Tibial nerve (tissue), 4 donors: ENCODE measurements at regions not wholly inside any gene's neighbourhood (a gene's known extent, or its start where the extent isn't known, plus 50 kb on each side); places are given as distances from the start of the nearest gene placed in this dataset.

ENCODE experiments used
- DNase-seq, 2 donors: peaks; one replicate each; pipeline ENCODE4 v3.0.0-alpha.2; 2019; ENCODE audit warnings: low spot score in 2 of 2
- H3K27ac ChIP-seq, 4 donors: fragments of 200-600 bp; sonication (generic) in 3 of 4; one replicate each; pipeline ENCODE4 v1.5.1; 2017 to 2019; ENCODE audit warnings: mild to moderate bottlenecking in 1 of 4
- H3K27me3 ChIP-seq, 2 donors: fragments of 200-600 bp; sonication (generic) in 1 of 2; one replicate each; pipeline versions ENCODE4 v1.5.1 to v1.6.0; 2017 to 2019
- H3K36me3 ChIP-seq, 3 donors: fragments of 200-600 bp; sonication (generic); one replicate each; pipeline ENCODE4 v1.5.1; 2018 to 2019
- H3K4me1 ChIP-seq, 4 donors: fragments of 200-600 bp; sonication (generic) in 3 of 4; one replicate each; pipeline ENCODE4 v1.5.1; 2017 to 2019
- H3K4me3 ChIP-seq, 4 donors: fragments of 200-600 bp; sonication (generic) in 3 of 4; one replicate each; pipeline ENCODE4 v1.5.1; 2017 to 2019; ENCODE audit warnings: mild to moderate bottlenecking in 1 of 4, moderate library complexity in 1 of 4
- H3K9me3 ChIP-seq, 4 donors: fragments of 200-600 bp; sonication (generic) in 3 of 4; one replicate each; pipeline ENCODE4 v1.5.1; 2017 to 2019
- EP300 ChIP-seq, 2 donors: sonication (generic); formaldehyde crosslinking; IDR thresholded peaks; one replicate each; pipeline ENCODE4 v1.6.1; 2017; ENCODE audit warnings: antibody characterized with exemption in 2 of 2, mild to moderate bottlenecking in 1 of 2
- POLR2A ChIP-seq, 2 donors: fragments of 450-650 bp; IDR thresholded peaks; one replicate each; pipeline ENCODE4 v1.6.1; 2017; ENCODE audit warnings: antibody characterized with exemption in 2 of 2, mild to moderate bottlenecking in 2 of 2, moderate library complexity in 2 of 2
- WGBS, 2 donors: methylation state at CpG; one replicate each; pipeline ENCODE4 v1.1.5; 2018; 5-methylcytosine and 5-hydroxymethylcytosine counted together
- TF ChIP-seq, protein P1 (sequence below), 5 experiments: fragments of 200-600 bp in 3 of 5; fragments of 450-650 bp in 2 of 5; sonication (generic) in 3 of 5; IDR thresholded peaks; one replicate each; pipeline ENCODE4 v1.5.1; 2016 to 2019; ENCODE audit warnings: antibody characterized with exemption in 5 of 5, mild to moderate bottlenecking in 3 of 5, moderate library complexity in 2 of 5

DNA sequence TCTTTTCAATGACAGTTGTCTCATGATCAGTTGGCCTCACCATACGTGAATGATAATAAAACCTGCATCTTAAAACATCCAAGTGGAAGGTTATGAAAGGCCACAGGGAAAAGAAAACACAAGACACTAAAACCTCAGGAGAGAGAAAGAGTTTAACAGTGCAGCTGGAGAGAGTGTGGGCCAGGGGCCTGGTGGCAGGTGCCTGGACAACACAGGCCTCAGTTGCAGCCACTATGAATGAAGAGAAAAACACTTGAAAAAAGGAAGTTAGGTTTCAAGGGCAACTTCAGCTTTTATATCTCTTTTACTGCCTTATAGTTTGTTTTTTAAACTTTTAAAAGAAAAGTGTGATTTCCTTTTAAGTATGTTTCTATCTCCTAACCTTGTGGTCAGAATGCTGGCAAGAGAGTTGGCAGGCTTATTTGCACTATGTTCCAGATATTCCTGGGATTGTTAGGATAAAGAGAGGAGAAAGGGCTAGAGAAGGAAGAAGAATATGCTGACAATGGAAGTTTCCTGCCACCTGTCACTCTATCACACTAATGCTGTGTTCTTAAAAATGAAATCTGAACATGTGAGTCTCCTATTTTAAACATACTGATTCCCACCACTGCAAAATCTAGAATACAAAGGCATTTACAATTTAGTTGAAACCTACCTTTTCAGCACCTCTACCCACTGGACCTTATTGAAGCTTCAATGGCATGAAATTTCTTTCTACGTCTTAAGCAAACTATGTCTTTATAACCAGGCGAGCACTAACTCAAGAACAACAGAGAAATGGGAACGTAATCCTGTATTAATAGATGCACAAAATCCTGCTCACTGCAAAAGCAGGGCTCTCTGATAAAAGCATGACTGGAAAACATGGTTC is 222.4 kb downstream of the CD83 start:
- Histone ChIP-seq H3K9me3 (no peaks in the 10 kb centered on the region), H3K4me1 (peaks cover 0 to 6% (median 0%) of the 10 kb centered on the region in 4 donors), H3K27me3 (no peaks in the 10 kb centered on the region), H3K4me3 (no peak overlapping the region), H3K36me3 (no peaks in the 10 kb centered on the region), H3K27ac (no peak overlapping the region)
- WGBS, 2 donors, result 90 to 92% methylated on average over 4 of the region's 4 CpGs
- TF ChIP-seq, protein P1, sequence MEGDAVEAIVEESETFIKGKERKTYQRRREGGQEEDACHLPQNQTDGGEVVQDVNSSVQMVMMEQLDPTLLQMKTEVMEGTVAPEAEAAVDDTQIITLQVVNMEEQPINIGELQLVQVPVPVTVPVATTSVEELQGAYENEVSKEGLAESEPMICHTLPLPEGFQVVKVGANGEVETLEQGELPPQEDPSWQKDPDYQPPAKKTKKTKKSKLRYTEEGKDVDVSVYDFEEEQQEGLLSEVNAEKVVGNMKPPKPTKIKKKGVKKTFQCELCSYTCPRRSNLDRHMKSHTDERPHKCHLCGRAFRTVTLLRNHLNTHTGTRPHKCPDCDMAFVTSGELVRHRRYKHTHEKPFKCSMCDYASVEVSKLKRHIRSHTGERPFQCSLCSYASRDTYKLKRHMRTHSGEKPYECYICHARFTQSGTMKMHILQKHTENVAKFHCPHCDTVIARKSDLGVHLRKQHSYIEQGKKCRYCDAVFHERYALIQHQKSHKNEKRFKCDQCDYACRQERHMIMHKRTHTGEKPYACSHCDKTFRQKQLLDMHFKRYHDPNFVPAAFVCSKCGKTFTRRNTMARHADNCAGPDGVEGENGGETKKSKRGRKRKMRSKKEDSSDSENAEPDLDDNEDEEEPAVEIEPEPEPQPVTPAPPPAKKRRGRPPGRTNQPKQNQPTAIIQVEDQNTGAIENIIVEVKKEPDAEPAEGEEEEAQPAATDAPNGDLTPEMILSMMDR (IDR thresholded peaks at IDR 0.05), result no peak
- TF ChIP-seq EP300 (IDR thresholded peaks at IDR 0.05) (no peak), POLR2A (IDR thresholded peaks at IDR 0.05) (no peak)
- no peak for DNase-seq

DNA sequence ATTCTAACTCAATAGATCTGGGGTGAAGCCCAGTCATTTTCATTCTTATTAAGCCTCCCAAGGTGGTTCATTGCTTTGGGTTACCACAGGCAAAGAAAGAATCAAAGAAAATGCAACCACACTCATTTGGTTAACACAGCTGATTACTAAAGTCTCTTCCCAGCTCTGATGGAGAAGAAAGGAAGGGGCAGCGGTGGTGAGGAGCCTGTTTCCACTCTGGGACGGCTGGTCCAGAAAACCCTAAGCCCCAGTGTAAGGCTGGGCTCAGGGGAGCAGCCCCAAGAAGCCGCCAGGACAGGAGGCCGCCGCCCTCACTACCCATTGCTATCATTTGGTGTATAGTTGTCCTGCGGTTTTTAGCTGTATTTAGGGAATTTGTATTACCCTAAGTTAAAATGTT is 226.9 kb downstream of the CD83 start:
- no peak for DNase-seq
- TF ChIP-seq POLR2A (IDR thresholded peaks at IDR 0.05) (no peak), EP300 (IDR thresholded peaks at IDR 0.05) (no peak)
- TF ChIP-seq, protein P1 (IDR thresholded peaks at IDR 0.05), result no peak
- 87 to 89% methylated on average over 6 of the region's 6 CpGs for WGBS, 2 donors

DNA sequence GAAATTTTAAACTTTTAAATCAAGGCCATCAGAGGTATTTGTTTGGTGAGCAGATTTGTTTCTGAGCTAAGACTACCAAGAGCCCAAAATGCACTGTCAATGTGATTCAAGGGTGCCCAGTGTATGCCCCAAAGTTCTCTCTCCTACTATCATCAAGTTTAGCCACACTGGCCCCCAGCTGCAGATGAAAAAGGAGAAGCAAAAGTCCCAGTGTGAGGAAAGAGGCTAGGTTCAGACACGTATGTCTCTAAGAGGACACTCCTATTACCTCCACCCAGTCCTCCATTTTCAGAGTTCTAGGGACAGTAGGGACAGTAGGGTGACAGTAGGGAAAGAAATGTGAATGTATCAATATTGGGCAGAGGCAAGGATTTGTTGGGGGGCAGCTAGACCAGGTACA is 230.8 kb downstream of the CD83 start:
- H3K9me3 ChIP-seq, result peaks cover 0 to 5% (median 0%) of the 10 kb centered on the region in 4 donors
- no peaks in the 10 kb centered on the region for H3K36me3 ChIP-seq
- no peak overlapping the region for H3K4me3 ChIP-seq
- WGBS, 2 donors, result 85 to 92% methylated on average over 1 of the region's 1 CpG
- no peaks in the 10 kb centered on the region for H3K4me1 ChIP-seq
- DNase-seq, result no peak
- H3K27me3 ChIP-seq, result no peaks in the 10 kb centered on the region
- H3K27ac ChIP-seq, result no peak overlapping the region
- TF ChIP-seq POLR2A (IDR thresholded peaks at IDR 0.05), result no peak
- TF ChIP-seq, protein P1 (IDR thresholded peaks at IDR 0.05), result no peak
- TF ChIP-seq EP300 (IDR thresholded peaks at IDR 0.05), result no peak

More for the DNA sequence above, 226.9 kb downstream of the CD83 start:
- Histone ChIP-seq H3K27ac (no peak overlapping the region), H3K4me3 (no peak overlapping the region), H3K9me3 (peaks cover 0 to 5% (median 0%) of the 10 kb centered on the region in 4 donors), H3K27me3 (no peaks in the 10 kb centered on the region), H3K36me3 (no peaks in the 10 kb centered on the region), H3K4me1 (peaks cover 0 to 3% (median 0%) of the 10 kb centered on the region in 4 donors)

- H3K4me3 ChIP-seq, result no peak overlapping the region
- 70 to 78% methylated on average over 2 of the region's 2 CpGs for WGBS, 2 donors
- H3K27ac ChIP-seq, result no peak overlapping the region
- no peaks in the 10 kb centered on the region for H3K4me1 ChIP-seq
- no peak for TF ChIP-seq EP300 (IDR thresholded peaks at IDR 0.05)
- no peak for TF ChIP-seq POLR2A (IDR thresholded peaks at IDR 0.05)
- TF ChIP-seq, protein P1 (IDR thresholded peaks at IDR 0.05), result no peak
- H3K36me3 ChIP-seq, result no peaks in the 10 kb centered on the region
- peaks cover 0 to 5% (median 0%) of the 10 kb centered on the region in 4 donors for H3K9me3 ChIP-seq
- DNase-seq, result no peak
- no peaks in the 10 kb centered on the region for H3K27me3 ChIP-seq
These were observed 231.9 kb downstream of the CD83 start for GRCh38 chr6:14349507-14349906.

- Histone ChIP-seq H3K27ac (no peak overlapping the region), H3K4me1 (peaks cover 0 to 4% (median 0%) of the 10 kb centered on the region in 4 donors), H3K9me3 (peaks cover 0 to 5% (median 0%) of the 10 kb centered on the region in 4 donors), H3K36me3 (no peaks in the 10 kb centered on the region), H3K4me3 (no peak overlapping the region), H3K27me3 (no peaks in the 10 kb centered on the region)
- 69 to 82% methylated on average over 6 of the region's 6 CpGs for WGBS, 2 donors
- no peak for DNase-seq
- TF ChIP-seq POLR2A (IDR thresholded peaks at IDR 0.05), result no peak
- TF ChIP-seq EP300 (IDR thresholded peaks at IDR 0.05), result no peak
- TF ChIP-seq, protein P1 (IDR thresholded peaks at IDR 0.05), result no peak
These were observed 232.6 kb downstream of the CD83 start for GRCh38 chr6:14350210-14350609.
